ENCODE measurements at regions not wholly inside any gene's neighbourhood (a gene's known extent, or its start where the extent isn't known, plus 50 kb on each side); places are given as distances from the start of the nearest gene placed in this dataset.

GRCh38 chr3:6180171-6180570, 680.7 kb upstream of the GRM7 start:
- Histone ChIP-seq H3K4me1 (ENCODE audit: insufficient read depth, low read length, poor library complexity, severe bottlenecking) (no peaks in the 10 kb centered on the region), H3K27ac (ENCODE audit: low read depth, low read length, poor library complexity, severe bottlenecking) (no peak overlapping the region), H3K4me3 (ENCODE audit: low read depth, low read length, poor library complexity, severe bottlenecking) (no peak overlapping the region), H3K4me2 (ENCODE audit: low read length) (no peak overlapping the region), H3K36me3 (ENCODE audit: insufficient read depth, low read length) (no peaks in the 10 kb centered on the region), H3K9me3 (ENCODE audit: low read length) (no peaks in the 10 kb centered on the region), H3K9me2 (ENCODE audit: insufficient read depth, low read length) (no peaks in the 10 kb centered on the region), H4K20me1 (ENCODE audit: insufficient read depth, low read length) (no peaks in the 10 kb centered on the region), H2AFZ (ENCODE audit: low read length) (no peak overlapping the region), H3K79me2 (ENCODE audit: insufficient read depth, low read depth, low read length) (no peaks in the 10 kb centered on the region)
- CTCF ChIA-PET (ENCODE audit: unreplicated experiment): no interaction called here
- no peak for DNase-seq (ENCODE audit: low spot score)
- no TSS peak for BruUV-seq (replicated peaks)
- POLR2A ChIA-PET: interaction anchor here (0.5 kb wide), 1 partner anchor 667 kb away, joined by 3 read pairs; no protein-coding TSS in a partner anchor
- intact Hi-C loops (cut with micrococcal nuclease; ENCODE audit: unreplicated experiment): no loop called here
- no peak for TF ChIP-seq CTCF (conservative IDR thresholded peaks at IDR 0.05; ENCODE audit: low read length)
- no peak for TF ChIP-seq EZH2phosphoT487 (IDR thresholded peaks at IDR 0.05; ENCODE audit: borderline replicate concordance, low read depth, low read length)

GRCh38 chr3:6182476-6182875, 678.4 kb upstream of the GRM7 start:
- DNase-seq (ENCODE audit: low spot score): no peak
- CTCF ChIA-PET (ENCODE audit: unreplicated experiment): interaction anchor here (0.7 kb wide), 1 partner anchor 1966 kb away, joined by 3 read pairs; no protein-coding TSS in a partner anchor
- Histone ChIP-seq H2AFZ (ENCODE audit: low read length) (no peak overlapping the region), H3K27ac (ENCODE audit: low read depth, low read length, poor library complexity, severe bottlenecking) (no peak overlapping the region), H3K36me3 (ENCODE audit: insufficient read depth, low read length) (no peaks in the 10 kb centered on the region), H3K4me1 (ENCODE audit: insufficient read depth, low read length, poor library complexity, severe bottlenecking) (no peaks in the 10 kb centered on the region), H4K20me1 (ENCODE audit: insufficient read depth, low read length) (no peaks in the 10 kb centered on the region), H3K9me3 (ENCODE audit: low read length) (no peaks in the 10 kb centered on the region), H3K79me2 (ENCODE audit: insufficient read depth, low read depth, low read length) (no peaks in the 10 kb centered on the region), H3K4me3 (ENCODE audit: low read depth, low read length, poor library complexity, severe bottlenecking) (no peak overlapping the region), H3K9me2 (ENCODE audit: insufficient read depth, low read length) (no peaks in the 10 kb centered on the region), H3K4me2 (ENCODE audit: low read length) (no peak overlapping the region)
- intact Hi-C loops (cut with micrococcal nuclease; ENCODE audit: unreplicated experiment): no loop called here
- BruUV-seq (replicated peaks): no TSS peak
- TF ChIP-seq EZH2phosphoT487 (IDR thresholded peaks at IDR 0.05; ENCODE audit: borderline replicate concordance, low read depth, low read length) (no peak), CTCF (conservative IDR thresholded peaks at IDR 0.05; ENCODE audit: low read length) (no peak)
- POLR2A ChIA-PET: no interaction called here

GRCh38 chr3:6182909-6183308, 678.0 kb upstream of the GRM7 start:
- POLR2A ChIA-PET: no interaction called here
- BruUV-seq (replicated peaks): no TSS peak

More at GRCh38 chr3:6182909-6183308, 678.0 kb upstream of the GRM7 start:
- H3K27ac ChIP-seq (ENCODE audit: low read depth, low read length, poor library complexity, severe bottlenecking): no peak overlapping the region
- H3K79me2 ChIP-seq (ENCODE audit: insufficient read depth, low read depth, low read length): no peaks in the 10 kb centered on the region
- CTCF ChIA-PET (ENCODE audit: unreplicated experiment): interaction anchor here (0.7 kb wide), 1 partner anchor 1966 kb away, joined by 3 read pairs; no protein-coding TSS in a partner anchor
- no peaks in the 10 kb centered on the region for H4K20me1 ChIP-seq (ENCODE audit: insufficient read depth, low read length)
- H3K4me1 ChIP-seq (ENCODE audit: insufficient read depth, low read length, poor library complexity, severe bottlenecking): no peaks in the 10 kb centered on the region
- H3K36me3 ChIP-seq (ENCODE audit: insufficient read depth, low read length): no peaks in the 10 kb centered on the region
- DNase-seq (ENCODE audit: low spot score): no peak
- no peak overlapping the region for H2AFZ ChIP-seq (ENCODE audit: low read length)
- TF ChIP-seq EZH2phosphoT487 (IDR thresholded peaks at IDR 0.05; ENCODE audit: borderline replicate concordance, low read depth, low read length): no peak
- no peak for TF ChIP-seq CTCF (conservative IDR thresholded peaks at IDR 0.05; ENCODE audit: low read length)
- no peaks in the 10 kb centered on the region for H3K9me2 ChIP-seq (ENCODE audit: insufficient read depth, low read length)
- H3K4me3 ChIP-seq (ENCODE audit: low read depth, low read length, poor library complexity, severe bottlenecking): no peak overlapping the region
- intact Hi-C loops (cut with micrococcal nuclease; ENCODE audit: unreplicated experiment): no loop called here
- no peaks in the 10 kb centered on the region for H3K9me3 ChIP-seq (ENCODE audit: low read length)
- H3K4me2 ChIP-seq (ENCODE audit: low read length): no peak overlapping the region

Measured in OCI-LY7 (cell line).